ENCODE measurements at regions not wholly inside any gene's neighbourhood (a gene's known extent, or its start where the extent isn't known, plus 50 kb on each side); places are given as distances from the start of the nearest gene placed in this dataset.

DNA sequence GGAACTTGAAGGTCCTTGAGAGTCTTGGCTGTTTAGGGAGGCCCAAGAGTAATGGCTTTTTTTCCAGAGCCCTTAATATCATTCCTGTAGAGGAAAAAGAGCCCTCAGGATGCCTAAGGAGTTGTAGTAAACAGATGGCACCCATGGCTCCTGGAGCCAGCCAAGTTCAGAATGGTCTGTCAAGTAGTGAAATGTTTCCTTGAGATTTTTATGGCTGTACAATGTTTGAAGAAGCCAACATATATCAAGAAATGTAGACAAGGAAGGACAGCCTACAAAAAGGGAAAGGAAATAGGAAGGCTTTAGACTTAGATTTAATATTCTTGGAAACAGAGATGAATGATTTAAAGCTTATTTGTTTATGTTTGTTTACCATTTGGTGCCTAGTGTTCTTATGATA lies 334.8 kb downstream of the SATB1 start:
- CTCF ChIA-PET: no interaction called here
- peaks cover 2% of the 10 kb centered on the region for H3K27me3 Mint-ChIP-seq
- intact Hi-C loops (cut with DNase I, micrococcal nuclease): no loop called here
- no peak overlapping the region for H3K4me3 ChIP-seq (ENCODE audit: low read length)
- no peaks in the 10 kb centered on the region for H3K9me3 ChIP-seq (ENCODE audit: control insufficient read depth in 1 of 2, insufficient read depth in 1 of 2, low read length in 2 of 2)
- ATAC-seq (ENCODE audit: poor library complexity) (no peak), DNase-seq (no peak)
- H3K36me3 Mint-ChIP-seq (ENCODE audit: low read depth): no peaks in the 10 kb centered on the region
- POLR2A ChIA-PET: no interaction called here
- TF ChIP-seq, protein P1, sequence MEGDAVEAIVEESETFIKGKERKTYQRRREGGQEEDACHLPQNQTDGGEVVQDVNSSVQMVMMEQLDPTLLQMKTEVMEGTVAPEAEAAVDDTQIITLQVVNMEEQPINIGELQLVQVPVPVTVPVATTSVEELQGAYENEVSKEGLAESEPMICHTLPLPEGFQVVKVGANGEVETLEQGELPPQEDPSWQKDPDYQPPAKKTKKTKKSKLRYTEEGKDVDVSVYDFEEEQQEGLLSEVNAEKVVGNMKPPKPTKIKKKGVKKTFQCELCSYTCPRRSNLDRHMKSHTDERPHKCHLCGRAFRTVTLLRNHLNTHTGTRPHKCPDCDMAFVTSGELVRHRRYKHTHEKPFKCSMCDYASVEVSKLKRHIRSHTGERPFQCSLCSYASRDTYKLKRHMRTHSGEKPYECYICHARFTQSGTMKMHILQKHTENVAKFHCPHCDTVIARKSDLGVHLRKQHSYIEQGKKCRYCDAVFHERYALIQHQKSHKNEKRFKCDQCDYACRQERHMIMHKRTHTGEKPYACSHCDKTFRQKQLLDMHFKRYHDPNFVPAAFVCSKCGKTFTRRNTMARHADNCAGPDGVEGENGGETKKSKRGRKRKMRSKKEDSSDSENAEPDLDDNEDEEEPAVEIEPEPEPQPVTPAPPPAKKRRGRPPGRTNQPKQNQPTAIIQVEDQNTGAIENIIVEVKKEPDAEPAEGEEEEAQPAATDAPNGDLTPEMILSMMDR (IDR thresholded peaks at IDR 0.05): no peak
- no peak overlapping the region for H3K27ac ChIP-seq (ENCODE audit: low read depth in 1 of 2, low read length in 2 of 2)
- no peaks in the 10 kb centered on the region for H3K27me3 ChIP-seq (ENCODE audit: control insufficient read depth in 1 of 2, insufficient read depth in 2 of 2, low read length in 2 of 2)
- H3K4me1 Mint-ChIP-seq (ENCODE audit: low read depth): peaks cover 10% of the 10 kb centered on the region
- H3K4me1 ChIP-seq (ENCODE audit: insufficient read depth, low read length): no peaks in the 10 kb centered on the region
- no peak overlapping the region for H3K27ac Mint-ChIP-seq
- no peak overlapping the region for H3K4me3 Mint-ChIP-seq
- no peaks in the 10 kb centered on the region for H3K36me3 ChIP-seq (ENCODE audit: insufficient read depth, low read length)
- no peaks in the 10 kb centered on the region for H3K9me3 Mint-ChIP-seq

DNA sequence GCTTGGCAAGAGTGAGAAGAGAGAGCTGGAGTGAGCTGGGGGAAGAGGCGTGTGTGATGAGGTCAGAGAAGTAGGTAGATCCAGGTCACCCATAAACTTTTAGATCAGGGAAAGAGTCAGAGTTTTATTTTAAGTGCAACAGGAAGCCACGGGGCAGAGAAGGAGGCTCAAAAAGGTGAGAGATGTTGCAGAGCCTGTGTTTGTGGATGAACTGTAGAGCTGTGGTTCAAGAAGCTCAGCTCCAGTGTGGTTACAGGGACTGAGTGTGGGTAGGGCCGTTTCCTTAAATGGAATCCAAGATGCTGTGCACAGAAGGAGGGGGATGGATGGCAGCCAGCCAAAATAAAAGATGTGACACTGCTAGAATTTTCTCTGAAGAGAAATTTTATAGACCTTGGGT lies 337.2 kb downstream of the SATB1 start:
- ChIA-PET CTCF (no interaction called here), POLR2A (no interaction called here)
- intact Hi-C loops (cut with DNase I, micrococcal nuclease): no loop called here
- Histone ChIP-seq H3K27ac (ENCODE audit: low read depth in 1 of 2, low read length in 2 of 2) (no peak overlapping the region), H3K36me3 (ENCODE audit: insufficient read depth, low read length) (no peaks in the 10 kb centered on the region), H3K4me1 (ENCODE audit: insufficient read depth, low read length) (no peaks in the 10 kb centered on the region), H3K9me3 (ENCODE audit: control insufficient read depth in 1 of 2, insufficient read depth in 1 of 2, low read length in 2 of 2) (no peaks in the 10 kb centered on the region), H3K4me3 (ENCODE audit: low read length) (no peak overlapping the region), H3K27me3 (ENCODE audit: control insufficient read depth in 1 of 2, insufficient read depth in 2 of 2, low read length in 2 of 2) (no peaks in the 10 kb centered on the region)
- no peak overlapping the region for H3K27ac Mint-ChIP-seq
- H3K4me1 Mint-ChIP-seq (ENCODE audit: low read depth): peaks cover 10% of the 10 kb centered on the region
- no peaks in the 10 kb centered on the region for H3K9me3 Mint-ChIP-seq
- DNase-seq (no peak), ATAC-seq (ENCODE audit: poor library complexity) (no peak)
- peaks cover 6% of the 10 kb centered on the region for H3K27me3 Mint-ChIP-seq
- TF ChIP-seq, protein P1 (IDR thresholded peaks at IDR 0.05): no peak
- no peak overlapping the region for H3K4me3 Mint-ChIP-seq
- no peaks in the 10 kb centered on the region for H3K36me3 Mint-ChIP-seq (ENCODE audit: low read depth)

DNA sequence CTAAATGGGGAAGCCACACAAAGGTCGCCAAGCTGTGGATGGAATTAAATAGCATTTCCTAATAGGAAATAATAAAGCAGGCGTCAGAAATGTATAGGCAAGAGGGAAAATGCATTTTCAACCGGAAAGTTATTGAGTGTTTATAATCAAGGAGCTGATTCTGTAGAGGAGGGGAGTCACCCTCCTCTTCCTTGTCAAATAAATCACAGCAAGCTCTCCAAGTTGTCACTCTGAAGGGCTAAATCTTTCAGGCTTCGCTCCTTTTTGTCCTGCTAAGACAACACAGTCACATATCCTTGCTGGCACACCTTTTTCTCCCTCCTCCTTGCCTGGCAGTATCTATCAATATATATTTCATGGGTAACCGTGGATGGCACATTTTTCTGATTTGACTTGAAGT lies 338.4 kb downstream of the SATB1 start:
- TF ChIP-seq, protein P1 (IDR thresholded peaks at IDR 0.05): no peak
- H3K27ac ChIP-seq (ENCODE audit: low read depth in 1 of 2, low read length in 2 of 2): no peak overlapping the region
- no peak overlapping the region for H3K4me3 Mint-ChIP-seq
- peaks cover 10% of the 10 kb centered on the region for H3K27me3 Mint-ChIP-seq
- no peaks in the 10 kb centered on the region for H3K36me3 Mint-ChIP-seq (ENCODE audit: low read depth)
- peaks cover 10% of the 10 kb centered on the region for H3K4me1 Mint-ChIP-seq (ENCODE audit: low read depth)
- no peak overlapping the region for H3K27ac Mint-ChIP-seq
- ChIA-PET CTCF (interaction anchor here (0.8 kb wide), 1 partner anchor 9 kb away, joined by 4 read pairs; no protein-coding TSS in a partner anchor), POLR2A (no interaction called here)
- H3K36me3 ChIP-seq (ENCODE audit: insufficient read depth, low read length): no peaks in the 10 kb centered on the region
- intact Hi-C loops (cut with DNase I, micrococcal nuclease): no loop called here
- no peaks in the 10 kb centered on the region for H3K9me3 Mint-ChIP-seq
- DNase-seq (no peak), ATAC-seq (ENCODE audit: poor library complexity) (no peak)
- H3K9me3 ChIP-seq (ENCODE audit: control insufficient read depth in 1 of 2, insufficient read depth in 1 of 2, low read length in 2 of 2): no peaks in the 10 kb centered on the region
- no peaks in the 10 kb centered on the region for H3K4me1 ChIP-seq (ENCODE audit: insufficient read depth, low read length)
- H3K27me3 ChIP-seq (ENCODE audit: control insufficient read depth in 1 of 2, insufficient read depth in 2 of 2, low read length in 2 of 2): peaks cover 0 to under 1% of the 10 kb centered on the region in 2 experiments
- no peak overlapping the region for H3K4me3 ChIP-seq (ENCODE audit: low read length)
